NCI-H2227 (cell line): ENCODE measurements at regions not wholly inside any gene's neighbourhood (a gene's known extent, or its start where the extent isn't known, plus 50 kb on each side); places are given as distances from the start of the nearest gene placed in this dataset.
A peak's percentile ranks its signal among the peaks of the same experiment; 100 is the strongest.

ENCODE experiments used
- DNase-seq: peaks from one replicate; lab custom pipeline; 2025; ENCODE audit not compliant: unreplicated experiment; lab: John Stamatoyannopoulos, UW

GRCh38 chr7:98040626-98041360 is 50.8 kb upstream of the OCM2 start:
- no peak for DNase-seq

- DNase-seq, result no peak
Measured at GRCh38 chr7:98046816-98047215, 56.8 kb upstream of the OCM2 start.

GRCh38 chr7:98049034-98049433 is 57.6 kb upstream of the LMTK2 start:
- DNase-seq, result no peak

- DNase-seq, result peak; percentile 85
Measured at GRCh38 chr7:98051118-98051744, 55.4 kb upstream of the LMTK2 start.

GRCh38 chr7:98054585-98054984 is 52.1 kb upstream of the LMTK2 start:
- no peak for DNase-seq

GRCh38 chr7:98056580-98056979 is 50.1 kb upstream of the LMTK2 start:
- DNase-seq, result peak; percentile 36
